NCI-H510A (cell line): ENCODE measurements at regions not wholly inside any gene's neighbourhood (a gene's known extent, or its start where the extent isn't known, plus 50 kb on each side); places are given as distances from the start of the nearest gene placed in this dataset.

ENCODE experiments used
- DNase-seq: peaks from one replicate; lab custom pipeline; 2025; lab: John Stamatoyannopoulos, UW

DNA sequence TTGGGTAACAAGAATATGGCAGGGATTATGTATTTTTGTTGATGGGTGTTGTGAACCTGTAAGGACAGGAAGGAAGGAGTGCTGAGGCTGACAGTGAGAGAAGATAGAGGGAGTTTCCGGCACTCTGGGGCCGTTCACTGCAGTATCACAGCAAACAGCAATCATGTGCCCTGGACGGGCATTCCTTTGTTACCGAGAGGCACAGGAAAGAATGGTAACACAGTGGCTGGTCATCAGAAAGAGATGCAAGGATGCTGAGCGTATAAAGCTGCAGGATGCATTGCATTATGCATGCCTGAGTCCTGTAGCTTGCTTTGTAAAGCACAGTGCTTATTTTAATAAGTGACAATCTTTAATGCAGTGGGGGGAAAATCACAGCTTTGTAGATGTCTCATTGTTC is 286.8 kb downstream of the RPS24 start:
- DNase-seq = no peak

GRCh38 chr10:78321000-78321399 is 287.3 kb downstream of the RPS24 start:
- DNase-seq = no peak

DNA sequence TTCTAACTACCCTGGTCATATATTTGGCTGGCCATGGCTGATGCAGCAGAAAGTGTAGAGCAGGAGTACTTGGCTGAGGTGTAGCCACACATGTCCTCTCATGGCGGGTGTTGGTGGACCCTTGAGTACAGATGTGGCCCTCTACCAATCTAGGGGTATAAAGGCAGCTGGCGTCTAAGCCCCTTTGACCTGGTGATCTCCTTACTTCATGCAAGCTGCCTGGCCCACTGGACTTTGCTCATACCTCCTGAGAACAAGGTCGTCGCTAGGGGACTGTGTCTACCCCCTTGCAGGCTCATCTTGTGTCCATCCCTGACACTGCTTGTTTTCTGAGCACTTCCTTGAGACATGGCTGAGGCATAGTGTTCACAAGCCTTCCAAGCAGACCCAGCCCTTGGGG is 287.8 kb downstream of the RPS24 start:
- no peak for DNase-seq

- no peak for DNase-seq
These were observed 292.7 kb downstream of the RPS24 start for GRCh38 chr10:78326372-78326771.

GRCh38 chr10:78327778-78328591 is 294.3 kb downstream of the RPS24 start:
- DNase-seq = no peak

- no peak for DNase-seq
These were observed 295.1 kb downstream of the RPS24 start for GRCh38 chr10:78328592-78329404.

GRCh38 chr10:78330884-78331283 is 297.2 kb downstream of the RPS24 start:
- DNase-seq = no peak

- DNase-seq = no peak
These were observed 297.8 kb downstream of the RPS24 start for GRCh38 chr10:78331391-78331922.

DNA sequence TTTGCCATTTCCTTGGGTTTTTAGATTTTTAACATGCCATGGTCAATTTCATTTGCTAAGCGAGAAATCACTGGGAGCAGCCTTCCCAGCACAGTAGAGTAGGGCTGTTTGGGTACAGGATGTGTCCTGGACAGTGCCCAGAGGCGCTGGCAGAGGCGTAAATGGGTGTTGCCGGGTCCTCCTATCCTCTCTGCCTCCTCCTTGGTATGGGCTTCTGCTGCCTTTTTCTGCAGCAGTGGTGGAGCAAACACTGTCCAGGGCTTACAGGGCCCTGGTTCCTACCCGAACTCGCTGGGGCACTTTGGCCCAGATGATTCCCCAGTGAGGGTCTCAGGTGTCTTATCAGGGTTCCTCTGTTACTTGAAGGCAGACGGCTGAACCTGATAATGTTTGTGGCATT is 298.3 kb downstream of the RPS24 start:
- no peak for DNase-seq

GRCh38 chr10:78332657-78333056 is 299.0 kb downstream of the RPS24 start:
- no peak for DNase-seq

DNA sequence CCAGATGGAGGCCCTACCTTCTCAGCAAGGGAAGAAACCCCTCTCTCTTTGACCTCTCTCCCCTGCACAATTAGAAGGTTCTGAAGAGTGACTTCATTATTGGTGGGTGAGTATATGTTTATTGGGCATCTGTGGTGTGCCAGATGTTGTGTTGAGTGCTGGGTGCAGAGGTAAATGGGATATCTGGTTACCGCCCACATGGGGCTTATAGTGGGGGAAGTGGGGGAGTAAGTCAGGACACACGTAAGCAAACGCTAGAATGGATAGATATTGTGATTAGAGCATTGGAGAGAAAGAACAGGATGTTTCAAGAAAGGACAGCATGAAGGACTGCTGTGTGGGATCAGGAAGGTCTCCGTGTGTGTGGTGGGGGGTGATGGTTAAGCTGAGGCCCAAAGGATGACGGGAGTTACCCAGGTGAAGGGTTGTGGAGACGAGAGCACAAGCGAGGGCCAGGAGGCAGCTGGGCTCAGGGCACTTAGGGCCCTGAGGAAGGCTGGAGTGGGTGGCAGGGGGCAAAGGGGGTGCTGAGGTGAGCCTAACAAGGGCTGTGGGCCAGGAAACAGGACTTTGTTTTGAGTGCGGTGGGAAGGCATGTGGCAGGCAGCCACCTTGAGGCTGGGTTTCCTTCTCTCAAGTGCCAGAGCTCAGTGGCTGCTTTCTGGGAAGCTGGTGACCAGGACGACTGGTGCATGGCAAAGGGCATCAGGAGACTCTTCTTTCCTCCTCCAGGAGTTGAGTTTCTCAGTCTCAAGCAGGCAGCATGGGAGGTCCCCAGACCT is 299.9 kb downstream of the RPS24 start:
- no peak for DNase-seq

- DNase-seq = no peak
These were observed 301.7 kb downstream of the RPS24 start for GRCh38 chr10:78335371-78335690.

- DNase-seq = no peak
These were observed 302.2 kb downstream of the RPS24 start for GRCh38 chr10:78335691-78336401.

- DNase-seq = no peak
These were observed 302.7 kb downstream of the RPS24 start for GRCh38 chr10:78336402-78336791.

DNA sequence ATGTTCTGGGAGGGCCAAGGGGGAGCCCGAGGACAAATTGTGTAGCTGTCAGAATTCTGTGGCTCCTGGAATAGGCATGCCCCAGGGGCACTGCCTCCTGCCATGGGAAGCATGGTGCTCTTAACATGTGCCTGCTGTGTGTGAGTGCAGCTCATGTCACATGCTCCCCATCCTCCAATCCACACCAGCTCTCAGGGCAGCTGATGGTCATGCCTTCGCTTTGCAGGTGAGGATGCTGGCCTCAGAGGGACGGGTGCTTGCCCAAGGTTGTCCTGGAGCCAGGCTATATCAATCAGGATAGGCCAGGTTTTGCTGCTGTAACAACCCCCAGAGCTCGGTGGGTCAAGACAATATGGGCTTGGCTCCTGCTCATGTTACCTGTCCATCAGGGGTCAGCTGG is 303.4 kb downstream of the RPS24 start:
- no peak for DNase-seq

DNA sequence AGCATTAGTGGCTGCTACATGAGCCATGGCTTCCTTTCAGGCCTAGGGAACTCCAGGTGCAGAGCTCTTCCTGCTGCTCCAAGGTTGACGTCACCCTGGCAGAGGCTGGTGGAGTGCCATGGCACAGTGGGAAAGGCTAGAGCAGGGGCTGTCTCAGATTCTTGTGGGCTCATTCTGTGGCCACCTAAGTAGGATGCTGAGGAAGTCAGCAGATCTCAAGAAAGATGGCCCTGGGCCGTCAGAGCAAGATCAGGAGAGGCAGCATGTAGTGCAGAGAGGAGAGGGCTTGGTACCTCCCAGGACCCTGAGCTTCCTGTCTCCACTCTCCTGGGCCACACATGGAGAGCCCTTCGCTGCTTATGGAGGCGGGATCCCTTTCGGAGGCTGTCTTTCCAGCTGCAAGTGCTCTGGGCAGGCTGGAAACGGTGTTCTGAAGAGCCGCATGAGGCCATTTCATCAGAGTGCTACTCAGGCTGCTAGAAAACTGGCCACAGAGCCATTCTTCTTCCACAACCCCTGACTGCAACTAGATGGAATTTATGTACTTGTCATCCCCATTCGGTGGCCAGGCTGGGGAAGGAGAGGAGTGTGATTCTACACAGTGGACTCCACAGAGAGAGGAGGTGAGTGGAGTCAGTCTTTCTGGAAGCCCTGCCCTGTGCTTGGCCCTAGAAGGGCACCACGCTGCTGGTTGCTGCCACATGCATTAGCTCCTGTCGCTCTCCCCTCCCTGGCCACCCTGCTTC is 304.2 kb downstream of the RPS24 start:
- DNase-seq = no peak

- DNase-seq = no peak
These were observed 305.1 kb downstream of the RPS24 start for GRCh38 chr10:78338717-78339116.

DNA sequence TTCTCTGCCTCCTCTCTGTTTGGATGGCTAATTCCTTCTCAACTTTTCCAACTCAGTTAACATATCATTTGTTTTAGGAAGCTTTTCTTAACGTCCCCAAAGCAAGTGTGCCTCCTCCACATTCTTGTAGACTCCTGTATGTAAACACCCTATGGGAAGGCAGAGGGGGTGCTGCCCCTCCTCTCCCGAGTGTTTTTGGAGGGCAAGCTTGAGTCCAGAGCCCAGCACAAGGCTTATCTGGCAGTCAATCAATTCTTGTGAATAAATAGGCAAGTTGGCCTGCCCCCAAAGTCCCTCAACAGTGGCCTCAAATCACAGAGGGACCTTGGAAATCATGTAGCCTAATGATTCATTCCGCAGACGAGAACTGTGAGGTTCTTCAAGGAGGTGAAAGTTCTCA is 305.6 kb downstream of the RPS24 start:
- DNase-seq = no peak

- no peak for DNase-seq
These were observed 308.4 kb downstream of the RPS24 start for GRCh38 chr10:78341953-78342614.

DNA sequence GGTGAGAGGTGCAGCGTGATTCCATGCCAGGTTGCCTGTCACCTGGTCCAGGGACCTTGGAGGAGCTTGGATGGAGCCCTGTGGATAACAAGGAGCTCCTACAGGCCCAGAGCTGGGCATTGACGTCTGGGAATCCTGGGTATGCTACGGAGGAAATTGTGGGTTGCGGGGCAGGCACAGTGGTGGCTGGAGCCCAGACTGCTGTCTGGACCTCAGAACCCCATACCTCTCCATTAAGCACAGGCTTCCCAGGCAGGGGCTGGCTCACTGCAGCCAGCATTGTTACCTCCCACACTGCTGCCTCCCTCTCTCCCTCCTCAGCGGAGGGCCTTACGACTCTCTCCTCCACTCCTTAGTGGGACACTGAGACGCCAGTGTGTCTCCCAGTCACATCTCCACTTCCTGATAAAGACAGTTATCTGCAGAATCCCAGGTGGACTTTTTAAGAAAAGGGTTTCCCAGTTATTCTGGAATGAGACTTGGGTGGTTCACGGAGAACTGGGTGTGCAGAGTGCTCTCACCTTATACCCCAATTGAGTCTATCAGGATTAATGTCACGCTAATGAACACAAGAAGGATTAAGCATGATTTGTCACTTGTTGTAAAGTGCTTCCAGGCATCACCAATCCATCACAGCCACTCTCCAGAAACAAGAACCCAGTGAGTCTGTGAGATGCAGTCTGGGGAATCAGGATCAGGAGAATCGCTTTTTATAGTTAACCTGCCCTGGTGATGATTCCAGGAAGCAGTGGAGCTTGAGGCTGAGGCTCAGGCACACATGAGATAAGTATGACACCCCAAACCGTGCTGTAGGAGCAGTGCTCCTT is 309.4 kb downstream of the RPS24 start:
- DNase-seq = no peak
